DMS53 treated with DMSO at 0.1 percent for 48 hours (cell line): ENCODE measurements at regions not wholly inside any gene's neighbourhood (a gene's known extent, or its start where the extent isn't known, plus 50 kb on each side); places are given as distances from the start of the nearest gene placed in this dataset.
A peak's percentile ranks its signal among the peaks of the same experiment; 100 is the strongest.
"Not testable (repeated sequence)": the region's sequence is repeated elsewhere in the genome, so short reads cannot be mapped to it uniquely, and the experiment has no call there.

Experiments used
- DNase-seq: peaks from one replicate; lab custom pipeline; 2025; ENCODE audit not compliant: unreplicated experiment; lab: John Stamatoyannopoulos, UW

DNA sequence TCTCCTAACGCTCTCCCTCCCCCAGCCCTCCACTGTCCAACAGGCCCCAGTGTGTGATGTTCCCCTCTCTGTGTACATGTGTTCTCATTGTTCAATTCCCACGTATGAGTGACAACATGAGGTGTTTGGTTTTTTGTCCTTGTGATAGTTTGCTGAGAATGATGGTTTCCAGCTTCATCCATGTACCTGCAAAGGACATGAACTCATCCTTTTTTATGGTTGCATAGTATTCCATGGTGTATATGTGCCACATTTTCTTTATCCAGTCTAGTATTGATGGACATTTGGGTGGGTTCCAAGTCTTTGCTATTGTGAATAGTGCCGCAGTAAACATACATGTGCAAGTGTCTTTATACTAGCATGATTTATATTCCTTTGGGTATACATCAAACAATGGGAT lies 347.4 kb downstream of the MAGEE1 start:
- DNase-seq, result not testable (repeated sequence)

DNA sequence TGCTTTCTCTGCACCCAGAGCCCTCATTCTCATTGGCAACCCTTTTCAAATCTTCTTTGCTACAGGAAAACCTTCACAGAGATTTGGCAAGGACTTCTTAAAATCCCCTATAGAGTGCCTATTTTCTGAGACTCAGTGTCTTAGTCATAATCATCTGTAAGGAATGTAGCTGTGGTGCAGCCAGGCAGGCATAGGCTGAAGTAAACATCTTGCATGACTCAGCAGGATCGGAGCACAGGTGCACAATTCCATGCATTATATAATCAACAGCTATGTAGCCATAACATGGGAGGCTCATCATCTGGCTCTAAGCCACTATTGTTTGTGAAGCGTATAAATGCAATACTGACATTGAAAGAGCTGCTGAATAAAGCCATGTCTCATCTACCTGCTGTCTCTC lies 368.8 kb downstream of the MAGEE1 start:
- DNase-seq, result no peak

DNA sequence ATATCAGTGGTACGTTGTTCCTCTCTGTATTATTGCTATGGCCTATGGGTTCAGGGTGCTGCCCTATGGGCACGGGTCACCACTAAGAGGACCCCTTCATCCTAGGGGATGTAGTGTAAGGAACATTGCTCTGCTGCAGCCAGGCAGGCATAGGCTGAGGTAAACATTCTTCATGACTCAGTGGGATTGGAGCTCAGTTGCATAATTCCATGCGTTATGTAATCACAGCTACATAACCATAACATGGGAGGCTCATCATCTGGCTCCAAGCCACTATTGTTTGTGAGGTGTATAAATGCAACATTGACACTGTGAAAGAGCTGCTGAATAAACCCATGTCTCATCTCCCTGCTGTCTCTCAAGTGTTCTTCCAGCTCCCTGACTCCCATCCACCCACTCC lies 375.2 kb downstream of the MAGEE1 start:
- no peak for DNase-seq

DNA sequence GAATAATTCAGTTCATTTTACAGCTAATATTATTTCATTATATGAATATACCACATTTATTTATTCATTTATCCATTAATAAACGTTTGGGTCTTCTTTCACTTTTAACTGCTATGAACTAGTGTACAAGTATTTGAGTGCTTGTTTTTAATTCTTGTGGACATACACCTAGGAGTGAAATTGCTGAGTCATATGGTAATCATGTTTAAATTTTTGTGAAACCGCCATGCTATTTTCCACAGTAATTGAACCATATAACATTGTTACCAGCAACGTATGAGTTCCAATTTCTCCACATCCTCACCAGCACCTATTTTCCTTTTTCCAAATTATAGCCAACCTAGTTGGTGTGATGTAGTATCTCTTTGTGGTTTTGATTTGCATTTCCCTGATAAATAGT lies 388.2 kb downstream of the MAGEE1 start:
- DNase-seq, result no peak

DNA sequence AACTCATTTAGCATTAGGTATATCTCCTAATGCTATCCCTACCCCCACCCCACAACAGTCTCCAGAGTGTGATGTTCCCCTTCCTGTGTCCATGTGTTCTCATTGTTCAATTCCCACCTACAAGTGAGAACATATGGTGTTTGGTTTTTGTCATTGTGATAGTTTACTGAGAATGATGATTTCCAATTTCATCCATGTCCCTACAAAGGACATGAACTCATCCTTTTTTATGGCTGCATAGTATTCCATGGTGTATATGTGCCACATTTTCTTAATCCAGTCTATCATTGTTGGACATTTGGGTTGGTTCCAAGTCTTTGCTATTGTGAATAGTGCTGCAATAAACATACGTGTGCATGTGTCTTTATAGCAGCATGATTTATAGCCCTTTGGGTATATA lies 389.8 kb downstream of the MAGEE1 start:
- not testable (repeated sequence) for DNase-seq

DNA sequence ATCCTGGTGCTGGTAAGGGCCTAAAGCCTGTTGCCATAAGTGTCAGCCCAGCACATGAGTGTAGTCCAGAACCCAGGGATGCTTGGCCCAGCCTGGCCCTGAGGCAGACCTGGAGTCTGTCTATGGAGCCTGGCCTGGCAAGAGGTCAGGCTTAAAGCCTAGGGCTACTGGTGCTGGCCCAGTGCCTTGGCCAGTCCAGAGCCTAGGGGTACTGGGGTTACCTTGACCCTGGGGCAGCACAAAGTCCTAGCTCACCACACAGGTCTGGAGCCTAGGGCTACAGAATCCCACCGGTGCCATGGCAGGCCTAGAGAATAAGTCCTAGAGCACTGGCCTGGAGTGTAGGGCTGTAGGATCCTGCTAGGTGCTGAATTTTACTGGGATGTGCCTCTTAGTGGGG lies 393.8 kb downstream of the MAGEE1 start:
- no peak for DNase-seq

DNA sequence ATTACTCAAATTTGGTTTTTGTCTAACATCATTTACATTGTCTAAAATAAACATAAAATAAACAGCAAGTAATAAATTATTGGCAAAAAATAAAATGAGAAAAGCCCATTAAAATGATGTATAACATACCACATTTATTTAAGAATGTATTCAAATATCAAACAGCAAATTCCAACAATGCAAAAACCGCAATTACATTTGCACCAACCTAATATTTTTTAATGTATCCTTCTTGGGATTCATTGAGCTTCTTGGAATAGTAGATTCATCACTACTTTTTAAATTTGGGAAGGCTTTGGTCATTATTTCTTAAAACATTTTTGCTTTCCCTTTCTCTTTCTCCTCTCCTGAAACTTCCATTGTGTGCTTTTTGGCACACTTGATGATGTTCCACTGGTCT lies 400.2 kb downstream of the MAGEE1 start:
- no peak for DNase-seq

DNA sequence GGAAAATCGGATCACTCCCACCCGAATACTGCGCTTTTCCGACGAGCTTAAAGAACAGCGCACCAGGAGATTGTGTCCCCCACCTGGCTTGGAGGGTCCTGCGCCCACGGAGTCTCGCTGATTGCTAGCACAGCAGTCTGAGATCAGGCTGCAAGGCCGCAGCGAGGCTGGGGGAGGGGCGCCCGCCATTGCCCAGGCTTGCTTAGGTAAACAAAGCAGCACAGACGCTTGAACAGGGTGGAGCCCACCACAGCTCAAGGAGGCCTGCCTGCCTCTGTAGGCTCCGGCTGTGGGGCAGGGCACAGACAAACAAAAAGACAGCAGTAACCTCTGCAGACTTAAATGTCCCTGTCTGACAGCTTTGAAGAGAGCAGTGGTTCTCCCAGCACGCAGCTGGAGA lies 413.4 kb downstream of the MAGEE1 start:
- DNase-seq, result not testable (repeated sequence)

DNA sequence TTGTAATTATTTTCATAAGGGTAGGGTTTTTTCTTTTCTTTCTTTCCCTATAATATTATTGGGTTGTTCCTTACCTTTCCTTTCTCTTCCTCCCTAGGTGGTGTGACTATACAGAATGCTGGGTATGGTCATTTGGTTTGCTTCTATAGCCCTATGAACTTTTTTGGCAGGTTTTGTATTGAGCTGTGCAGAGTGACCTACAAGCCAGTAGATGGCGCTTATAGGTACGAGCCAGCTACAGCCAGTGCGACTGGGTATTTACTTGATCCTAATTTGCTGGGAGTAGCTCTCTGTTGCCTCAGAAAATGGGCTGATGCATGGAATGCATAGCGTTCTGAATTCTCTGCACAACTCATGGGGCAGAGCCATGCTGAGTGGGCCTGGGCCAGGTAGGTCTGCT lies 423.3 kb downstream of the MAGEE1 start:
- no peak for DNase-seq

DNA sequence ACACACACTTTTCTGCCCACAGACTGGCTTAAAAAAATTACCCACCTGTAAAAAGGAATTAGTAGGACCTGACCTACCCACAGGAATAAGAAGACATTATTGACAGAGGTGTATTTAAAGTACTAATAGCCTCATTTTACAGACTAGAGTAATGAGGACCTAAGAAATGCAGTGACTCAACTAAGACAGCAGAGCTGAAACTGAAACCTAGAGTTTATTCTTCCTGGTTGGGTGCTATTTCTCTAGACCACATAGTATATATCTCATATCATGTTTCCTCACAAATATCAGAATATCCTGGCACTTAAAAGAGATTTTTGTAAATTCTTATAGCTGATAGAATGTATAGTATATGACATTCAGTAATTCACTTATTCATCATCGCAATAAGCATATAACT lies 435.0 kb downstream of the MAGEE1 start:
- DNase-seq, result no peak

DNA sequence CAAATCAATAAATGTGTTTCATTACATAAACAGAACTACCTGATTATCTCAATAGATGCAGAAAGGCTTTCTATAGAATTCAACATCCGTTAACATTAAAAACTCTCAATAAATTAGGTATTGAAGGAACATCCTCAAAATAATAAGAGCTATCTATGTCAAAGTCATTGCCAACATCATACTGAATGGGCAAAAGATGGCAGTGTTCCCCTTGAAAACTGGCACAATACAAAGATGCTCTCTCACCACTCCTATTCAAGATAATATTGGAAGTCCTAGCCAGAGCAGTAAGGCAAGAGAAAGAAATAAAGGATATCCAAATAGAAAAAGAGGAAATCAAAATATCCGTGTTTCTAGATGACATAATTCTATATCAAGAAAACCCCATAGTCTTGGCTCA lies 466.4 kb downstream of the MAGEE1 start:
- peak; percentile 10 for DNase-seq

DNA sequence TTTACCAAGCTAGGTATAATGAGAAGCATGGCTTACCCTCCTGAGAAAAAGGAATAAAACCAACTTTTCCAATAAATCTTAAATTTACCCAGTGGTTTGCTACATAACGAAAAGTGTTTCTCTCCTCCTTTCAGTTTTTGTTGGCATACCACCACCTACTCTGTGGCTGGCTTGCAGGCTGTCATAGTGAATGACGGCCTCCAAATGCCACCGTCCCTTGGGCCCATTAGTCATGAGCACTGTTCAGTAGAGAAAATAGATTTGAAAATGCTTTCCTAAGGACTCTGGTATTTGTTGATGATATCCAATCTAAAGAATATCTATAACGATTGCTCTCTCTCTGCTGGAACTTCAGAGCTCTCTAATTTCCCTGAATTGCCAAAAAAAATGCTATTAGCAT lies 488.3 kb downstream of the MAGEE1 start:
- no peak for DNase-seq

DNA sequence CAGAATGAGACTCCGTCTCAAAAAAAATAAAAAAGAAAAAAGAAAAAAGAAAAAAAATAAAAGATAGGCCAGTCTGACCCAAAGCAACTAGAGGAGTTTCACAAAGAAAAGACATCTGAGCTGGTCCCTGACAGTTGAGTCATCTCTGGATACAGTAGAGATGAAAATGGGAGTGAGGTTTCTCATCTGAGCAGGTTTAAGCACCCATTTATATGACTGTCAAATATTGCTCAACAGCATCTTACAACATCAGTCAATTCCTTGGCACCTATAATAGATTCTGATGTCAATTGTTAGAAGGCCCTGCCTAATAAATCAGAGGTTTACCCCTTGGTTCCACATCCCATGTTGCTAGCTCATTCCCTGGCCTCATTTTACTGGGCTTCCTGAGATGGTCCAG lies 490.5 kb downstream of the MAGEE1 start:
- no peak for DNase-seq

DNA sequence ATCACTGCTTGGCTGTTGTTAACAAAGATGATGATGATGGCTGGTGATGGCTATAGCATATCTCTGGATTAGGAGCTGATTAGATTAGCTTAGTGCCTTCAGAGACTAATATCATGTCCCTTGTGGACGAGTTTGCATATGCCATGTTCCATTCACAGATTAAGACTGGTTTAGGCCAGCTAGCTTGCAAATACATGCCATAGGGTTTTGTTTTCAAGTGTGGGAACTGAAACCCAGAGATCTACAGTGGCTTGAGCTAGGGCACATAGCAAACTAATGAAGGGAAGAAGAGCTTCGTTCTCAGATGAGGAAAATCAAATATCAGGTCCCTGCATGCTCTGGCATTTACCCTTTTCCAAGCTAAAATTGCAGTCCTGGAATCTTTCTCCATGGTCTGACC lies 492.3 kb downstream of the MAGEE1 start:
- DNase-seq, result no peak

DNA sequence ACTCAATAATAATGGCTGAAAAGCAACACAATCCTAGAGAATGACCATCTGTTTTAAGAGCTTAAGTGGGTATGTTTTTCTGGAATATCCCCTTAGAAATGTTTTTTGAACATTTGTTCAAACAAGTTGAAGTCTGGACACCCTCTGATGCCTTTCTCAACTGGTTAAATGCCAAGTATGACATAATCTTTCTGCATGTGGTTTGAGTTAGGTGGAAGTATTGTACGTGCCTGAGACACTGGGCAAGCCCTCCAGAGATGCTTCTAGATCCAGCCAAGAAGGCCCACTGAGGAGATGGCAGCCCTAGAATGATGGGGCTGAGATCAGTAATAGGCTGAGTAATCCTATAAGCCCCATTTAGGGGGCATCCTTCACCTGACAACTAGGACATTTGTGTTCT lies 493.1 kb downstream of the MAGEE1 start:
- no peak for DNase-seq

DNA sequence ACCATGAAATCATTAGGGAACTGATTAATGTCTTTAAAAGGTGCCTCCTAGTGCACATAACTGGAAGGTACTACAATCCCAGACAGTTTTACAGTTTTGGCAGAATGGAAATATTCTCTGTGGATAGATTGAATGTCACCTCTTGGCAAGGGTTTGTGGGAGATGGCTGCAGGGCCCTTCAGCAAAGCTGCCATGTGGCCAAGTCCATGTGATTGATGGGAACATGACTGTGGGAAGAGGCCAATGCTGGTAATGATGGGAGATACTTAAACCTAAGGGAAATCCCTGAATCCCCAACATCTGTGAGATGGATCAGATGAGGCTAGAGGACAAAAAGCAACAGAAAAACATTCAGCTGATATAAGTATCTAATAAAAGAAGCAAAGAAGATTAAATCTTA lies 493.7 kb downstream of the MAGEE1 start:
- DNase-seq, result no peak

DNA sequence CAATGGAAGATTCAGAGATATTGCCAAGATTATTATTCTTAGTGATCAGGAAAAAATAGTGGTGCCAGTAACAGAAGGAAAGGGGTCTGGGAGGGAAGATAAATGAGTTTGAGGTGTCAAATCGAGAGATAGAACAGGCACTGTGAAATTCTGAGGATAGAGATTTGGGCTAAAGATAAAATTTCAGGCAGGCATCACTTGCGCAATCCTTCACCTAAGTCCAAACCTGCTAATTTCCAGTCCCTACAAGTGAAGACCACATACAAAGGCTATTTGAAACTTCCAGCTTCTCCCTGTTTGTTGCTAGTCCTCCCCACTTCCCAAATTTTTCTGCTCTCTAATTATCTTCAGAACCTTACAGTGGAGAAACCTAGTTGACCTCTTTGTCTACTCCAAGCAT lies 494.6 kb downstream of the MAGEE1 start:
- DNase-seq, result no peak

DNA sequence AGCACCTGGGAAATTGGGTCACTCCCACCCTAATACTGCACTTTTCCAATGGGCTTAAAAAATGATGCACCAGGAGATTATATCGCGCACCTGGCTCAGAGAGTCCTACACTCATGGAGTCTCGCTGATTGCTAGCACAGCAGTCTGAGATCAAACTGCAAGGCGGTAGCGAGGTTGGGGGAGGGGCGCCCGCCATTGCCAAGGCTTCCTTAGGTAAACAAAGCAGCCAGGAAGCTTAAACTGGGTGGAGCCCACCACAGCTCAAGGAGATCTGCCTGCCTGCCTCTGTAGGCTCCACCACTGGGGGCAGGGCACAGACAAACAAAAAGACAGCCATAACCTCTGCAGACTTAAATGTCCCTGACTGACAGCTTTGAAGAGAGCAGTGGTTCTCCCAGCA lies 497.1 kb downstream of the MAGEE1 start:
- DNase-seq, result not testable (repeated sequence)

DNA sequence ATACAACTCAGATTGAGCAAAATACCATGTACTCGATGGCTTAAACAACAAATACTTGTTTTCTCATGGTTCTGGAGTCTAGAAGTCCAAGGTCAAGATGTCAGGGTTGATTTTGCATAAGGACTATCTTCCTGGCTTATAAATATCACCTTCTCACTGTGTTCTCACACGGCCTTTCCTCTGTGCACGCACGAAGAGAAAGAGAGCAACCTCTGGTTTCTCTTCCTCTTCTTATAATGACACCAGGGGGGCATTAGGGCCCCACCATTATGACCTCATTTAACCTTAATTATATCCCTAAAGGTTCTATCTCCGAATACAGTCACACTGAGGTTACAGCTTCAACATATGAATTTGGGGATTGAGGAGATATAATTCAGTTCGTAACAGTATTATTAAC lies 504.0 kb downstream of the MAGEE1 start:
- no peak for DNase-seq

DNA sequence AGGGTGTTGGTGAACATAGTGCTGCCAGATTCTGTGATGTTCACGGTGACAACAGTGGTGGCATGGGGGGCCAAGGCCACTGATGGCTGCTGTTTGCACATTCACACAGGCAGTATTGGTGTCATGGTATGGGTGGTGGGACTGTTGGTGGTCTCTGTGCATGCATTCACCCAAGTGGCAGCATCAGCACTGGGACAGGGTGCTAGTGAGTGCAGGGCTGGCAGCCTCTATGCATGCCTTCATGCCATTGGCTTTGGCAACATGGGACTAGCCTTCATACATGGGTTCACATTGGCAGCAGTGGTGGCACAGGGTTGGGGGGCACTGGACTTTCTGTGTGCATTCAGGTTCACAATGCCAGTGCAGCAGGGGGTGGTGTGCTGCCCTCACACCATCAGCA lies 489.7 kb upstream of the FGF16 start:
- no peak for DNase-seq

DNA sequence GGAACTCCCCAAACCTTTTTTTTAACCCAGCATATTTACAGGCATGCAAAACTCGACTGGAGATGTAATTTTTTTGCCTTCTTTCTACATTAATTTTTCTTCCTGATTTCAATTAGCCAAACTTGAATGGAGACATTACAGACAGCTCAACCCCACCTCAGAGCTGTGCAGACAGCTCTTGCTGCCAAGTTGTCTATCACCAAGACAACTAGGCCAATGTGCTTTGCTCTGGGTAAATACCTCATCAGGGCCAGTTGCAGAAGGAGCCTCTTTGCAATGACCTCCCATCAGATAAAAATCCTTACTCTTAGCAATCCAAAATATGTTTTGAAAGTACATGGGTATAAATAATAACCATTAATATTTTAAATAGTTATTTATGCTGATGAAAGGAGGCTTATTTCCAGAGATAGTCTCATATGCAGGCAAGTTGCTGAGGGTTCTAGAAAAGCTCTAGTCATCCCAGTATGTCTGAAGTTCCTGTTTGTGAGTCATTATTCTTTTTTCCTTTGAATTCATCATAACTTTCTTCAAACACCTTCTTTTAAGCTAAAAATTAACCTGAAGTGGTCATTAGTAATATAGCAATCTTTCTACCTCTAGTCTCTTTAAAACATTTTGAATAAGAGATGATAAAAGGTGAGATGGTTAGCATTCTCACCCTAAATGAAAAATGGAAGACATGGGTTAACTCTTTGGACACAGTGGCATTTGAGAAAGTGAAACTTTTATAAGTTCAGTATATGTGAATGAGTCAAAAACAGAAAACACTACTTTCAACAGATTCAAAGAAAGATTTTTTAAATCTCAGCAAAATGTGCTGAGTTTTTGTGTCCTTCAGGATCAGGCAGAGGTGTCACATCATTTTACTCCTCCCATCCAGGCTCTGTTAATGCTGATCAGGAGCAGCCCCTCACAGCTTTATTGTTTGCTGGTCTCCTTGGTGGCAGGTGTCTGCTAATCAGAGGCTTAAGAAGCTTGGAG lies 475.5 kb upstream of the FGF16 start:
- DNase-seq, result no peak

DNA sequence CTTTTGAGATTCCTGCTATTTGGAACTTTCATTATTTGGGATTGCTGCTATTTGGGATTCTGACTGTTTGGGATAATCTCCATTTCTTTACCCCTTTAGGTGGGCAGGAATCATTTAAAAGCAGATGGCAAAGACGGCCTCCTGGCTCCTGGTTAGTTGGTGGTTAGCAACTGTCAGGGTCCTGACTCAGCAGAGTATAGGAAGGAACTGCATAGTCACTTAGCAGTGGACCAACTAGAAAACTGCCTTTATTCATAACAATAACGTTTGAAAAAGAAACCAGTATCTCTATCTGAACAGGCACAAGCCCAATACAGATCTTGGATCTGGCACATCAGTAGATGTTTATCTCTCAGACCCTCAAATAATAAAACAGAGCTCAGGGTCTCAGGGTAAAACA lies 469.7 kb upstream of the FGF16 start:
- DNase-seq, result no peak

DNA sequence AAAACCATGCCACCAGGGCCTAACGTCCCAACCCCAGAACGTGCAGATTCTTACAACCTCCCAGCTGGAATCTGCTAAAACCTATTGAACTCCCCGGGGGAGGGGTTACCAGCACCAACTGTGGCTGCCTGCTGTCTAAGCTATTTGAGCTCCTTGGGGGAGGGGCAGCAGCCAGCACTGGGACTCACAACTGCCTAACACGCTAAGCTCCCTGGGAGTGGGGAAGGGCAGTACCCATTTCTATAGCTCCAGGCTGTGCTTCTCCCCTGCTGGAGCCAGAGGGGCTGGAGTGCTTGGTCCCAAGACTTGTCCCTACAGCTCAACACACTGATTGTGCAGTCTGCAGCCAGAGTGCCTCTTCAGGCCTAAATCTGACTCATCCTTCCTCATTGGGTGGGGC lies 459.8 kb upstream of the FGF16 start:
- DNase-seq, result no peak
